HG02623 (cell line): ENCODE measurements at regions not wholly inside any gene's neighbourhood (a gene's known extent, or its start where the extent isn't known, plus 50 kb on each side); places are given as distances from the start of the nearest gene placed in this dataset.
"Not testable (repeated sequence)": the region's sequence is repeated elsewhere in the genome, so short reads cannot be mapped to it uniquely, and the experiment has no call there.

Experiments used
- ATAC-seq: cut with Tn5 transposase; IDR thresholded peaks from one replicate; pipeline ENCODE4 v1.9.1; 2021; ENCODE audit warnings: moderate library complexity; ENCODE audit not compliant: unreplicated experiment

DNA sequence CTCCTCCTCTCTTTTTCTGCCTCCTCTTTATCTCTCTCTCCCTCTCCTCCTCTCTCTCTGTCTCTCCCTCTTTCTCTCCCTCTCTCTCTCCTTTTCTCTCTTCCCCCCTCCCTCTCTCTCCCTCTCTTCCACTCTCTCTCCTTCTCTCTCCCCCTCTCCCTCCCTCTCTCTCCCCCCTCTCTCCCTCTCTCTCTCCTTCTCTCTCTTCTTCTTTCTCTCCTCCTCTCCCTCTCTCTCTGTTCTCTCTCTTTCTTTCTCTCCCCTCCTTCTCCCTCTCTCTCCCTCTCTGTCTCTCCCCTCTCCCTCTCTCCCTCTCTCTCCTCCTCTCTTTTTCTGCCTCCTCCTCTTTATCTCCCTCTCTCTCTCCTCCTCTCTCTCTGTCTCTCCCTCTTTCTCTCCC is 197.4 kb downstream of the UQCRFS1 start:
- no peak for ATAC-seq

DNA sequence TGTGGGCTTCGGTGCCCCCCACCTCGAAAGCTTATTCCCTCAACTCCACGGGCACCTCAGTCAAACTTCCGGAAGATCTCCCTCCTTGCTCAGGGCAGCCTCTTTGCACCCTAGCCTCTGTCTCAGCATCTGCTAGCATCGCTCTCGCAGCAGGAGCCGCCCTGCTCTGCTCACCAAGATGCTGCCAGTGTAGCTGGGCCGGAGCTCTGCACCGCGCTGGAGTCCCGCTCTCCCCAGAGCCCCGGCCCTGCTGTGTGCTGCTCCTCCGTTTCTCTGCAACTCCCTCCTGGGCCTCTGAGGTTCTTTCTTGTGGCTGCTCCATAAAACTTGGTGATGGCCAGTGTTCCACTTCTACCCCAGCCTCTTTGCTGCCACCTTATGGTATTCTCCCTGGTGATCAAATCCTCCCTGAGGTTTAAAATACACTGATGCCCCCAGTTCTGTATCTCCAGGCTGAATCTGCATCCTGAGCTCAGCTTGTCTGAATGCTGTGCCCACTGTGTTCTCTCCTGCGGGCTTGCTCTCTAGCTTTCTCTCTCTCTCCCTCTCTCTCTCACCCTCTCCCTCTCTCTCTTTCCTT is 198.0 kb downstream of the UQCRFS1 start:
- ATAC-seq: no peak

DNA sequence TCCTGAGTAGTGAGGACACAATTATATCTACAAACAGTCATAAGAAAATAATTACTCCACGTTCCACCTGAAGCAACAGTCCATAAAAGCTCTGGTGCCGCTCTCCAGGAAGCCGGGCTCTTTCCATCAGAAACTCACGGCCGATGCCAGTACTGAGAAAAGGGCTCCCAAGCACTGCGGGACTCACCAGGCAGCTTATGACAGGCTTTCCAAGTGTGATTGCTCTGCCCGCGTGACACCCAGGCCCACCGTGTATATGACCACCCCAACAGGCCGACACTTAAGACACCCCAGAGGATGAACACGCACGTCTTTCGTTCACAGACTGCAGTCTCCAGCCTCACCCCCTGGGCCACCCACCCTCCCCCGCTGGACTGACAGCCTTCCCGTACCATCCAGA is 199.0 kb downstream of the UQCRFS1 start:
- no peak for ATAC-seq

DNA sequence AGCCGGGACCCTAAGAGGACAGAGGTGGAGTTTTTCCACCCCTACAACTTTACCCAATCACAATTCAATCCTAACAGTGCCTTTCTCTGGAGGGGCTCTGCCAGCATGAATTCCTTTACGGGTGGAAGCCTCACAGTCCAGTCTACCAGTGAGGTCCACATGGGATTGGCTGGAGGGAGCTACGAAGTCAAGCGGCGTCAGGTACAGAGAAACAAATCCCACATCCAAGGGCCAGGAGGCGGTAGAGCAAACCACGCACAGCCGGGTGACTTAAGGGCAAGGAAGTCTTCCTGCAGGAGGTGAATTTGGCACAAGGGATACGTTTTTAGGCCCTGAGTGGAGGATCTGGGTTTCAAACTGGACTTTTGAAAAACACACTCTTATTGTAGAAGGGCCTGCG is 199.6 kb downstream of the UQCRFS1 start:
- ATAC-seq: no peak

DNA sequence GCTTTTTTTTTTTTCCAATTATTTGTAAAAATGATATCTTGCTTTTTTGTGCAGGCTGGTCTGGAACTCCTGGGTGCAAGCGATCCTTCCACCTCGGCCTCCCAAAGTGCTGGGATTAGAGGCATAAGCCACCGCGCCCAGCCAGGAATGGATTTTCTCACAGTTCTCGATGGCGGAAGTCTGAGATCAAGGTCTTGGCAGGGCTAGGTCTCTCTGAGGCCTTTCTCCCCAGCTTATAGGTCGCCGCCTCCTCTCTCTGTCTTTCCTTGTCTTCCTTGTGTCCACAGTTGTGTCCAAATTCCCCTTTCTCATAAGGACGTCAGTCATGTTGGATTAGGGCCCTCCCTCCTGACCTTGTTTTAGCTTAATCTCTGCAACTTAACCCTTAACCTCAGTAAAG is 200.5 kb downstream of the UQCRFS1 start:
- no peak for ATAC-seq

DNA sequence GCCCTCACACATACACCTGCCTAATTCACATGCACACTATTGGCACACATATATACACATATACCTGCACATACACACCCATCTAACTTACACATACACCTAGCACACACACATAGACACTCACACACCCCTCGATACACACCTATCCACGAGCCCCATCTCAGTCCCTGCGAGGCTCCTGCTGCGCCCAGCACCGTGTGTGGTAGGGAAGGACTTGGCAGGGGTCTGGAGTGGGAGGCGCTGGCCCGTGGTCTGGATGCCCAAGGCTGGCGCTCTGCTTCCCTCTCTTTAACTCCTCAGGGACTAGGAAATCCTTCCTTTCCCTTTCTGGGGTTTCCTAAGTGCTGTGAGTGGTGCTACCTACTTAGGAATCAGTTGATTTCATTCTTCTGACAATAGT is 202.7 kb downstream of the UQCRFS1 start:
- no peak for ATAC-seq

DNA sequence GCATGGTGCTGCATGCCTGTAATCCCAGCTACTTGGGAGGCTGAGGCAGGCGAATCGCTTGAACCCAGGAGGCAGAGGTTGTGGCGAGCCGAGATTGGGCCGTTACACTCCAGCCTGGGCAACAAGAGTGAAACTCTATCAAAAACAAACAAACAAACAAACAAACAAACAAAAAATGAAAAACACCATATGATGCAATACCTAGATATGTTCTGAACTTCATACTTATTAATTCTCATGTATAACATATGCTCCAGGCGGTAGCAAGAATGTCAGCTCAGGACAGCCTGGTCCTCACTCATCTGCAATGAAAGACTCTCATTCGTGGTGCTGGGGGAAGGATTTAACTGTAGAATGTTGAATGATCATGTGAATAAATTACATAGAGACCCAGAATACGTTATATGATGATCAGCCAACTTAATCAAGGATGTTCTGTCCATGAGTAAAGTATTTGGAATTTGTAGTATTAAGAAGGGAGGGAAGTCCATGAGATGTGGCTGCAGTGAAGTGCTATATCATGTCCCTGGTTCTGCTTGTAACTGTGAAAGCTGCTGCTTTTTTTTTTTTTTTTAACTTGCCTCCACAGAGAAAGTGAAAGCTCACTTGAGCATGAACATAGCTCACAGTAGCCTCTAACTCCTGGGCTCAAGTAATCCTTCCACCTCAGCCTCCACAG is 206.8 kb downstream of the UQCRFS1 start:
- no peak for ATAC-seq

DNA sequence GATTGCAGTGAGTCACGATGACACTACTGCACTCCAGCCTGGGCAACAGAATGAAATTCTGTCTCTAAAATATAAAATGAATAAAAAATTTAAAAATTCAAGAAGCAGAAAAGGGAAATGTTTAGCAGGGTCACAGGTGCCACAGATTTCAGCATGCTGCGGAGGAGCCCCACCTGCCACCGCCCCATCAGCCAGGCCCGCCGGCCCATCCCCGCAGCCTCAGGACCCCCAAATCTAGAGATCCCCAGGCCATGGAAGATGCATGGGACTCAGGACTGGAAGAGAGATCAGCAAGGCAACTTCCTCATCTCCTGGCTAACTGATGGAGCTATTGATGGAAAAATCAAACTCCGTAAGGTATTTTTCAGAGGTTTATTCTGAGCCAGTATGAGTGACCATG is 208.2 kb downstream of the UQCRFS1 start:
- no peak for ATAC-seq

DNA sequence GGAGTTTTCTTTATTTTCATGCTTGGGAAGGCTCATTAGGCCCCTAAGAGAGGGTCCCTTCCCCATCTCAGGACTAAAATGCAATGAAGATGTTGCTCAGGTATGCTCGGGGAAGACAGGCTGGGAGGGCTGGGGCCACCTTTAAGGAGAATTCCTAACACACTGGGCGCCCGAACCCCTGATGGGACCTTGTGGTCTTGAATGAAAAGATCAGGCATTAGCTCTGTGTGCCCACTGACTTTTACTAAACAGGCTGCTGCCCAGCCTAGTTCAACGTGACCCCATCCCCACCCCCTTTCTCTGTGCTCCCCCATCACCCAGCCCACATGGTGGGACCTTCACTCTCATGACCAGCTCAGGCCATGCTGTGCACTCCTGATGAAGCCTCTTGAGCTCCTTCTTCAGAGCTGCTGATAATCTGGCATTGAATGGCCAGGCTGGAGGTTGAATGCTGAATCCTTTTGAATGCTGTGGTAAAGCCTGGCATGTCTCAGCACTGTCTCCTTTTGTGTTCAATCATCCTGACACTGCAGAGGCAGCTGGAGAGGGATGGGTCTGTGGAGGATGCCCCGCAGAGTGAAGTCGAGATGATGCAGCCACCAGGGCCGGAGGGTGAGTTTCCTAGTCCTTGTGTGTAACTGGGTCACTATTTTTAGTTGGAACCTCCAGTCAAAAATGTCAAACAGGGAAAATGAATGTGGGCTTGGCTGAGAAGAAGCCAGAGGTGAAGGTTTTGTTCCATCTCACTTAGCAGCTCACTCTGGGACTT is 209.1 kb downstream of the UQCRFS1 start:
- no peak for ATAC-seq

DNA sequence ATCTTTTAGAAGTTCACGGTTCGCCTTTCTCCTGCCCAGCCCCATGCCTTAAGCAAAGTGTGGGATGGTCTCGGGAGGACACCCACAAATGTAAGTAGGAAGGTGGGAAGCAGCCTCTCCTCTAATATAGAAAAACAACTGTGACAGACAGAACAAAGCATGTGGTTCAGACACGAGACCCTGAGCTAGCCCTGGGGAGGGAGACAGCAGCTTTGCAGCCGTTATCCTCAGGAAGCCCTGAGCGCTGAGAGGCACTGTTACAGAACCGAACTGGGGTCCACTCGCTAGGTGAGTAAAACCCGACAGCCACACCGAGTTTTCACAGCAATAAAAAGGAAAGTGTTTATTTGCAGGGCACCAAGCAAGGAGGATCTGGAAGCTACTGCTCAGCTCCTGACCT is 210.6 kb downstream of the UQCRFS1 start:
- no peak for ATAC-seq

DNA sequence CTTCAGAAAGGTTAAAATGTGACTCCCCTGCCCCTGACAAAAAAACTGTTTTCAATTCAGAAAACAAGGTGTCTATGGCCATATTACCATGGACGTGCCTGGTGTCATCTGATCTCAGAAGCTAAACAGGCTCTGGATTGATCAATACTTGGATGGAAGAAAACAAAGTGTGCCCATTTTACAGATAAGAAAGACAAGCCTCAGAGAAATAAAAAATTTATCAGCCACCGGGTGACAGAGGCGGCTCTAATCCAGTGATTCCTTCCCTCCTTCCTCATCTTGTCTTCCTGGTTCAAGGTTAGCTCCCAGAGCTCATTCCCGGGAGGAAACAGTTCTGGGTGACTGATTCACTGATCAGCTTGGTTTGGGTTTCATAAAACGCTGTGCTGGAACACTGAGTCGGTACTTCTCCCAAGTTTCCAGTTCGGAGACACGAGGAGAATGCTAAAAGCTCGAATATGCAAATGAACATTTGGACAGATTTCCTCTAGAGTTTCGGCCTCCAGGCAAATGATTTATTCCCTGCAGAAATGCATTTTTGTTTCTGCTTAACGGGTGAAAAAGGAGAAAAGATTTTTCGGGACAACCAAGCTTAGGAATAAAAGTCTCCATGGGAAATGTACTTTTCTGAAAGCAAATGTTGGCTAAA is 211.2 kb downstream of the UQCRFS1 start:
- ATAC-seq: no peak

DNA sequence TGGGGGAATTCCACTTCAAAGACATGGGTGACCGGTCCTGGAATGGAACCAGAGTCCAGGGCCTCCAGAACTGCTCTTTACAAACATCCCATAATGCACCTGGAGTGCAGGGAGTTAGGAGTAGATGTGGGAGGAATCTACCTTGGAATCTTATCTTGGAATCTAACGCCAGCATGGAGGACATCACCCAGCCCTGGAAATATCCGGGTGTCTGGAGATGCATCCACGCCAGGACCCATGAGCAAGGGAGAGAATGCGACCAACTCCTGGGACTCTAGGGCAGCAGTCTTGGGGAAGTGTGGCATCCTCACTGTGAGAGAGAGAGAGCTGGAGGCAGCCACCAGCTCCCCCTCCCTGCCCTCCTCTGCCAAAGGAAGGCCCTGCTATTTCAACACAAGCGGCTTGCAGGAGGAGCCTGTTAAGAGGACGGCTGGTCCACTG is 211.8 kb downstream of the UQCRFS1 start:
- ATAC-seq: no peak

DNA sequence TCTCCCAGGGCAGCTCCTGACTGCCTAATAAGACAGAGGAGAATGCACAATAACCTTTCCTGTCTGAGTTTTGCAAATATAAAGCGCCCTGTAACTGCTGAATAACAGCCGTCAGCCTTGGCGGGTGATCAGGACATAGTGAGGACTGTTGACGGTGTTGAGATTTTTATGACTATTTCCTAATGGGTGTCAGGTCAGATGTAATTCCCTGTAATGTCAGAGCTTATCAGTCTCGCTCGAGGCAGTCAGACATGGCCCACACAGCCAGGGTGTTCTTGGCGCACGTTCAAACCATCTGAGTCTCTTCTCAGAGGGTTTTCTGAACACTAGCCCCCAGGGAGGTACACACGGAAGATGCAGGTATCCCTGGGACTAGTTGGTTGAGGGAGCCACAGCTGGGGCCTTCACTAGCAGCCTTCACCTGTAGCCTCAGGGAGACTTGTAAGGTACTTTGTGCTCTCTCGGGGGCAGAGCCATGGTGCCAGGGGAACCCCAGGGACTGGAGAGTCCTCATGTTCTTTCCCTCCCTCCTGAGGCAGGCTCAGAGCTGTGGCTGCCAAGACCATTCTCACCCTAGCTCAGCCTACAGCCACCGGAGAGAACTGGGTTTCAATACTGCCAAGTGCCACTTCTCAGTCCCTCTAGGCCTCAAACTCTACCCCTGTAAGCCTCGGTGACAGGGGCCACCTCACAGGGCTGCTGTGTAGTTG is 213.1 kb downstream of the UQCRFS1 start:
- ATAC-seq: no peak

DNA sequence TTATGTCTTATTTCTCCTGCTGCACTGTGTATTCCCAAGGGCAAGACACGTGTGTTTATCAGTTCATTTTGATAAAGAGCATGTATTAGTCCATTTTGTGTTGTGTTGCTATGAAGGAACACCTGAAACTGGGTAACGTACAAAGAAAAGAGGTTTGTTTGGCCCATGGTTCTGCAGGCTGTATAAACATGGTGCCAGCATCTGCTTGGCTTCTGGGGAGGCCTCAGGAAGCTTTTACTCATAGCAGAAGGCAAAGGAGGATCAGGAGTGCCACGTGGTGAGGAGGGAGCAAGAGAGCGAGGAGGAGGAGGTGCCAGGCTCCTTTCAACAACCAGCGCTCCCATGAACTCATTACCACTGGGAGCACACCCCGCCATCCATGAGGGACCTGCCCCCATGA is 214.0 kb downstream of the UQCRFS1 start:
- ATAC-seq: no peak

DNA sequence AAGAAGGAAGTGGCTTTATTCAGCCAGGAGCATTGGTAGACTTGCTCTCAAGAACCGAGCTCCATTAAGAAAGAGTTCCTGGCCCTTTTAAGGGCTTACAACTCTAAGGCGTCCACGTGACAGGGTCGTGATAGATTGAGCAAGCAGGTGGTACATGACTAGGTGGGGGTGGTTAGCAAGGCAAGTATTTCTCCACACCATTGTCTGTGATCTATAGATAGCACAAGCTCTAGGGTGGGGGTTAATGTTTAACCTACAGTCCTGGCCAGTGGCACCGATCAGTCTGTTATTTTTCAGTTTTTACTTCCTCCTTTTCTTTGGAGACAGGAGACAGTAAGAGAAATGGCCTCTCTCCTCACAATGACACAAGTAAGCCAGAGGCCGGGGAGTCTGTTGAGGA is 215.1 kb downstream of the UQCRFS1 start:
- ATAC-seq: not testable (repeated sequence)

DNA sequence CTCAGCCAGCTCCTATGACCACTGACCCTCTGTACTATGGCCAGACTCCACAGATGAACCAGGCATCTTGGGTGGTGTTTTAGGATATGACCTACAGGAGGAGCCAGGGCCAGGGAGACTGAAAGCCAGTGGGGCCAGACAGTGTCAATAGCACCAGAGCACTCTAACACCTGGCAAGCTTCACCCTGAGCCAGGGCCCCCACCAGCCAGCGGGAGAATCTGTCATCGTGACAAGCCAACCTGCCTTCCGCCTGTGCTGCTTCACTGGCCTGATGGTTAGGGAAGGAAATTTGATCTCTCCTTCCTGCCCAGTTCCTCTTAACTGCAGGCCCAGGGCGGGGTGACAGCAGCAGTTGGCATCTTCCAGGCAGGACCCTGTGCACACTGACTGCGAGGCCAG is 222.4 kb downstream of the UQCRFS1 start:
- ATAC-seq: no peak

DNA sequence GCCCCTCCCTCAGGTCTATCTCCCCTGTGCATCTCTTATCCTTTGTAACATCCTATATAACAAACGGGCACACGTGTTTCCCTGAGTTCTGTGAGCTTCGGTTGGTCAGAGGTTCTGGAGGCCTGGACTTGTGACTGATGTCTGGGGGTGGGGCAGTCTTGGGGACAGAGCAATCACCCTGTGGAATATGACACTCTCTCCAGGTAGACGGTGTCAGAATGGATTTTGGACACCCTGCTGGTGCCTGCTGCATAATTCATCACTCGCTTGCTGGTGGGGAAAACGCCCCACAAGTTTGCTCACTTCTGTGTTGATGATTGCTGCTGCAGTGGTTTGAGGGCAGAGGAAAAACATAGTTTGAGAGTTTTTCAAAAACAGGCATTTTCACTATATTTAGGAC is 223.2 kb downstream of the UQCRFS1 start:
- ATAC-seq: no peak

DNA sequence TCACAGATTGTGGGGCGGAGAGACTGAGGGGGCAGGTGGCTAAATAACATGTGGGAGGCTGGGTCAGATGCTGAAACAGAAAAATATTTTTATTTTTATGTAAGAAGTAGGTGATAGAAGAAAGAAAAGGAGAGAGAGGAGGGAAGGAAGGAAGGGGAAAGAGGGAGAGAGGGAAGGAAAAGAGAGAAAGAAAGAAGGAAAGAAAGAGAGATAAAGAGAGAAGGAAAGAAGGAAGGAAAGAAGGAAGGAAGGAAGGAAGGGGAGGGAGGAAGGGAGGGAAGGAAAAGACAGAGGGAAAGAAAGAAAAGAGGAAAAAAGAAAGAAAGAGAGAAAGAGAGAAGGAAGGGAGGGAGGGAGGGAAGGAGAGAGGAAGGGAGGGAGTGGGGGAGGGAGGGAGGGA is 224.9 kb downstream of the UQCRFS1 start:
- ATAC-seq: no peak

DNA sequence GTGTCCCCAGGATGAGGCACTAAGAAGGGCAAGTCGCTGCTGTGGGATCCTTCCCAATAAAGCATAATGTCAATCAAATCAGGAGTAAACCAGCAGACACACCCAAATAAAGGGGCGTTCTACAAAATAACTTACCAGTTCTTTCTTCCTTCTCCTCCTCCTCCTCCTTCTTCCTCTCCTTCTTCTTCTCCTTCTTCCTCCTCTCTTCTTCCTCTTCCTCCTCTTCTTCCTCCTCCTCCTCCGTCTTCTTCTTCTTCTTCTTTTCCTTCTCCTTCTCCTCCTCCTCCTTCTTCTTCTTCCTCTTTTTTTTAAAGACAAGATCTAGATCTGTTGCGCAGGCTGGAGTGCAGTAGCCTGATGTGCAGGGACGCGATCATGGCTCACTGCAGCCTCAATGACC is 225.8 kb downstream of the UQCRFS1 start:
- no peak for ATAC-seq

DNA sequence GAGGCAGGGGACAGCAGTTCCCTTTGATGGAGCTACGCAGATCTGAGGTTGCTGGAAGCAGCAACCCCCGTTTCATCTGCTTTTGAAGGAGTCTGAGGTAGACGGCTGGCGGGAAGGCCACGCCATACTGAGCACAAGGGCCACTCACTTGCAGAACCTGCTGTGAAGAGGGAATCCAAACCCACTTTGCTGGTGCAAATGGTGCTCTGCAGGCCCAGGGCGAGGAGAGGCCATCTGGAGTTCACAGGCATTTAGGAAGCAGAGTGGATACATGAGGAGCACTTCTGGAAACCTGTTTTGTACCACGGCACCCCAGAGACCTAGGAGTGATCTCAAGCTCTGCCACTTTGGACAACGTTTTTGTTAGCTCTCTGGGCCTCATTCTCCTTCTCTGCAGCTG is 227.8 kb downstream of the UQCRFS1 start:
- ATAC-seq: no peak

DNA sequence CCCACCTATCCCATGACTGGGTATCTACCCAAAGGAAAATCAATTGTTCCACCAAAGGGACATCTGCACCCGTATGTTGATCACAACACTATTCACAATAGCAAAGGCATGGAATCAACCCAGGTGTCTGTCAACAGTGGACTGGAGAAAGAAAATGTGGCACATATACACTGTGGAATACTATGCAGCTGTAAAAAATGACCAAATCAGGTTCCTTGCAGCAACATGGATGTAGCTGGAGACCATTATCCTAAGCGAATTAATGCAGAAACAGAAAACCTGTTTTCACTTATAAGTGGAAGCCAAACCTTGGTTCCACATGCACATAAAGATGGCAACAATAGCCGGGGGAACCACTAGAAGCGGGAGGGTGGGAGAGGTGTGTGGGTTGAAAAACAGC is 228.6 kb downstream of the UQCRFS1 start:
- no peak for ATAC-seq
